ENCODE measurements at regions not wholly inside any gene's neighbourhood (a gene's known extent, or its start where the extent isn't known, plus 50 kb on each side); places are given as distances from the start of the nearest gene placed in this dataset.
"Not testable (repeated sequence)": the region's sequence is repeated elsewhere in the genome, so short reads cannot be mapped to it uniquely, and the experiment has no call there.

DNA sequence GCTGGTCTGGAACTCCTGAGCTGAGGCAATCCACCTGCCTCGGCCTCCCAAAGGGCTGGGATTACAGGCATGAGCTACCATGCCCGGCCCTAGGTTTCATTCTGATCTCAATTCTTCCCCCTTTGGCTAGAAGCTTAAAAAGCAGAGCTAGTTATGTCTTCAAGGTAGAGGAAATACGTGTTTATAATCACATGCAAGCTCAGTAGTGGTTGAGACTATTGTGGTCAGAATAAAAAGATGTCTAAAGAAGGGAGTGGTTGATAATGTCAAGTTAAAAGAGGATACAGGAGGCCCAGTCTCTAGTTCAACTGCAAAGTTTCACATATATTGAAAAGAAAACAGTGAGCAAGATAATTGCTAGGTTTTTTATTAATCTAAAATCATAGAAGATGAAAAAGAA is 807.8 kb upstream of the ACVR2A start:
- no peak for DNase-seq

DNA sequence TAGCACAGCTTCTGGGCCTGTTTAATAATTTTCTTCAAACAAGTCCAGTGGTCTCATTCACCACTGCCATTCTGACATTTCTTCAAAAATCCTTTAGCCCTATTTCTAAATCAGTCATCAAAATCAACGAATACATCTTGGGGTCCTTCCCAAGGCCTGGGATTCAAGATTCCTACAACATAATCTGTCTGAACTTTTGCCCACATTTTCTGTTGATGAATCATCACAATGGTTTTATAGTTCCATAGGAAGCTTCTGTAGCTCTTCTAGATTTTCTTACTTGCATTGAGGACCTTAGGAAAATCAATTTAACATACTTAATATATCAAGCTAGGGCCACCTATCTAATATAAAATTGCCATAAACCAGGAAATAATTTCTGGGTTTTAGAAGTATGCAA is 811.8 kb upstream of the ACVR2A start:
- no peak for DNase-seq

DNA sequence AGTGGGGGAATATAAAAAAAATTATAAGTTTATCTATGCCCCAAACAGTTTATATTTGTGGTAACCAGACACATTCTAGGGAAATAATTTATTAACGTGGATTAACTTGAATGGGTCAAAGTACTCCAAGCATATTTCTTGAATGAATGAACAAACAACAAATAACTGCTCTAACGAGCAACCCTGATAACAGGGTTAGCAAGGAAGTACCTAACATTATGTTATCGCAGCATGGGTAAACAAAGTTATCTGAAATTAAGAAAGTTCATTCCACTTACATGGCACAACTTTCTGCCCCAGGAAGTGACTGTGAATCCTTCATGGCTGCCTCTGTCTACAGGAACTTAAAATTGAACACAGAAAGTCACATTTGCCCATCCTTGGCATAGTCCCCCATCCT is 812.9 kb upstream of the ACVR2A start:
- no peak for DNase-seq

DNA sequence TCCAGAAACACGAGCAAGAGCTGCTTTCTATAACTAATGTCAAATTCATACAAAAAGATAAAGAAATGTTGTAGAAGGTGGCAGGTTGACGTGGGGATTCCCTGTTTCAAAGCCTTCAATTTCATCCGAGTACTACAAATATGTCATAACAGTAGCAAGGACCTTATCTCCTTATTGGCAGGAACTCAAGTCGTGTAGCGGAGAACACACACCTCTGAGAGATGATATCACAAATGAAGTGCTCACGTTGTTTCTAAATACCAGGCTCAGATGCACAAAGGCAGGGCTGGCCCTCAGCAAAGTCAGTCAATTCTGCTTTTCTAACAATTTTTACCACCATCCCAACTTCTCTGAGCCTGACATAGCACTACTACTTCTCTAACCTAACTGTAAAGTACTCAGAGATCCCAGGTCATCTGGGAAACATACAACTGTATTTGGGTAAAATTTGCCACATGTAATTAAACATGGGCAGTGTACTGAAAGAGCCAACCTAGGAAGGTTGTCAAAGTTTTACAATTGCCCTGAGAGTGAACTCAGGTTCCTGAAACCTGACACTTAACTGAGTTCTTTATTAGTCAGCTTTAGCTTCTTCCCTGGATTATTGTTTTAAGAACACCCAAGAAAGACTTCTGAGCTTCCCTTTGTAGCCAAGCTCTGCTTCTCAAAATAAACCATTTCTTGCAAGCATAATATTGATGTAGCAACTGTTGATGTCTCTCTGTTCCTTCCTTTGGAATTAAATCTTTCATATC is 813.7 kb upstream of the ACVR2A start:
- DNase-seq: no peak

DNA sequence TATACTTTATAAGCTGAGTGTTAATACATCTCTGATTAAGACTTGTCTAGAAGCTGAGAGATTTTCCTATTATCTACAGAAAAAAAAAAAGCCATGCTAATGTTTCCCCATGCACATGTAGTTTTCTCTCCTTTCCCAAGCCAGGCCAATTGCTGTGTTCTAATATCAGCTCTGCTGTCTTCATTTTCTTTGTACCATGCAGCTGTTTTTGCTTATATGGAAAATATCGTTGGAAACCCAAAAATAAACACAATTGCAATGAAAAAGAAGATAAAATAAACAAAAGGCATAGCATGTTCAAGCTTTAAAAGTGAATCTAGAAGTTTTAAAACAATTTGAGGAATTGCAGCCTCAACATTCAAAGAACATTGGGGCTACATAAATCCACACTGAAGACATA is 817.4 kb upstream of the ACVR2A start:
- DNase-seq: no peak

DNA sequence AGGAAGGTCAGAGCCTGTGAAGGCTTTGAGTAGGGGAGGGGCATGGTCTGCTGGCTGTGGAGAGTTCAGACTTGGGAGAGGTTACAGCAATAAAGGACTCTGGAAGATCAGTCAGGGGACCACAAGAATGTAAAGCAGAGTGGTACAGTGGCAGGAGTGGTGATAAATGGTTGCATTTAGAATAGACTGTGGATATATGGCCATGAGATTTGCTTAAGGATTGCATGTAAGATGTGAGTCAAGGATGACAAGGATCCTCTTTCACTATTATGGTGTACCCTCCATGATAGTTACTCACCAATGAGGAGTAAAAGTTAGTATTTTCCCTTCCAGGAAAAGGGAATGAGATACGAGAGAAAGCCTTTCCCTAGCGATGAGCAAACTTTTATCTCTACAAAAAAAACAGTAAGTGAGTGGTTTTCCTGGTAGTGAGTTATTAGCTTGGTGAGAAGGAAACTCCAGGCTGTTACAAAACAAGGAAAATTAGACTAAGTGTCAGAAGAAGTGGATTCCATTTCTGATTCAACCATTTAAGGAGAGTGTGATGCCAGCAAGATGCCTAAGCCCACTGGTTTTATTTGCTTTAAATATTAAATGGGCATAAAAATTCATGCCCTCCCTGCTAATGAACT is 818.0 kb upstream of the ACVR2A start:
- DNase-seq: no peak

DNA sequence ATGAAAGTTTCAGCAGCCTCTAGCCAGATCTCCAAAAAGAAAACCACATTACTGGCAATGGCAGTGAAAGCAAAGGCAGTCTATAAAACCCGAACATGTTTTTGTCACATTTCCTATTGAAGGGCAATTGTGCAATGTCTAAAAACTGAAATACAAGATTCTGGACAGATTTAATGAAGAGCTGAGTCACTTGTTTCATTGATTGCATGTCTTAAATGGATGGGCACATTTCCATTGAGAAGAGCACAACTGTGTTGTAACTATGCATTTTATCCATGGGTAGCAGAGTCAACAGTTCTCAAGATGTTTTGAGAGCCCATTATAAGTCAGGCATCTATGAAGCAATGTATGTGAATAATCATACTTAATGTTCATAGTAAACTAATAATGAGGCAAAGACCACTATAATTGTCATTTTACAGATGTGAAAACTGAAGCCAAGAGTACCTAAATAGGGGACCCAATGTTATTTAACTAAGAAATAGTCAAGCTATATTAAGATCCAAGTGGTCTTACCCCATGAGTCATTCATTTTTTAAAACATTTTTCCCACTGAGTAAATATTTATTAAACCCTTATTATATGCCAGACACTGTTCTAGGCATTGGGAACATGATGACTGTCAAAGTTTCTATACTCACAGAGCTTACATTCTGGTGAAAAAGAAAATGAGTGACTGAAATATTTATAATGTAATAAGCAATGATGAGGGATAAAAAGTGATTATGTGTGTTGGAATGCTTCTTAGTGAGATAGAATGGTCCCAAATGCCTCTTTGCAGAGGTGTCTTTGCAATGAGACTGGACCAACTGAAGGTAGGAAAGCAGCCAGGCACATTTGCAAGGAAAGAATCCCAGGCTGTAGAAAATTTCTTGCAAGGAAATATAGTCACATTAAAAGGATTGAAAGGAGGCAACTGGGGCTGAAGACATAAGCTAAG is 818.9 kb upstream of the ACVR2A start:
- no peak for DNase-seq

DNA sequence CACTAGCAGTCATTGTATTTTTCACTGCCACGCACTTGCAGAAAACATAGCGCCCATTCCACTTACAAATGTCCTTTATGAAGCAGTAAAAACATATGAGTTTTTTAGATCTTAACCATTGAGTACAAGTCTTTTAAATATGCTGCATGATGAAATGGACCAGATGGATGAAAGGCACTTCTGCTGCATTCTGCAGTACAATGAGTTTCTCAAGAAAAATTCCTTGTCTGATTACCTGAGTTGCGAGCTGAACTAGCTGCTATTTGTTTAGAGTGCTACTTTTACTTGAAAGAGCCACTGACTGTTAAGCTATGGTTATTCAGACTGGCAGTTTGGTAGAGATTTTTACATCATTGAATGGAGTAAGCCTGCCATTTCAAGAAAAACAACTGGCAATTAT is 825.5 kb upstream of the ACVR2A start:
- no peak for DNase-seq

DNA sequence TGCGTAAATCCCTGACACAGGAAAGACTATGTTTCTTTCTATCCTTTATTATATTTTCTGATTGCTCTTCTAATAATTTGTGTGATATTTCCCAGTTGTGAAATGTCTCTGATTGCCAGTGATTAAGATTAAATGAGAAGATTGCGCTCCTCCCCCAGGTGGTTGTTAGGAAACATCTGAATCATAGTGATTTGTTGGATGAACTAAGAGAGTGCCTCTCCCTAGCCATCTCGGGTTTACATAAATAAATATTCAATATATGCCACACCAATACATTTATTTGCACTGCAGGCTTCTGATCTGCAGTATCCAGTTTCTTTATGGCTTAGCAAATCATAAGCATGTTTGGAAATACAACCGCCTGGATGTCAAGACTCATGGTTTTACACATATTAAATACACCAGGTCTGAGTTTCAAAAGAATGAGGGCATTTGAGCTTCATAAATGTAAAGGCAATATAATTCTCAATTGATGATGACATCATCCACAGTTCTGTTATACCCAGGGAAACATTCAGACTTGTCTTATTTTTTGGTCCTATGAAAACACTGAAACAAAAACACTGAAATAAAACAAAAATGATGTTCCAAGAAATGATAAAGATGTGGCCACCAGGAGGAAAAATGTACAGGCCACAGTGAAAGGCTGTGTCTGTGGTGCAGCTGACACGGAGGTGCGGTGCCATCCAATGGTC is 826.7 kb upstream of the ACVR2A start:
- DNase-seq: no peak

DNA sequence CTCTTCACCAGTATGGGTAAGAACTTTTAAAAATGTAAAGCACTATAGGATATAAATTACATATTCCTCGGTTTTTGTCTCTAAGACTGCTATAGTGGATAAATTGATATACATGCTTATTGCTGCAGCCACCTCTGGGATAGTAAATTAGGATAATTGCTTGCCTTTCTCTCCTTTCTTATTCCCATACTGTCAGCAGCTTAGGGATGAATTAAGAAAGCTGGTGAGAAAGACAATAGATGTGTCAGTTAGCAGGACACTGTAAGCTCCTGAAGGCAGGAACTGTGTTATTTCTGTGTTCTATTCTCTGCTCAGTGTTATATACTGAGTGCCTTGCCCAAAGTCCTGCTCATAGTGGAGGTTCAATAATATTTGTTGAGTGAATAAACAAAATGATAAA is 828.6 kb upstream of the ACVR2A start:
- DNase-seq: no peak

DNA sequence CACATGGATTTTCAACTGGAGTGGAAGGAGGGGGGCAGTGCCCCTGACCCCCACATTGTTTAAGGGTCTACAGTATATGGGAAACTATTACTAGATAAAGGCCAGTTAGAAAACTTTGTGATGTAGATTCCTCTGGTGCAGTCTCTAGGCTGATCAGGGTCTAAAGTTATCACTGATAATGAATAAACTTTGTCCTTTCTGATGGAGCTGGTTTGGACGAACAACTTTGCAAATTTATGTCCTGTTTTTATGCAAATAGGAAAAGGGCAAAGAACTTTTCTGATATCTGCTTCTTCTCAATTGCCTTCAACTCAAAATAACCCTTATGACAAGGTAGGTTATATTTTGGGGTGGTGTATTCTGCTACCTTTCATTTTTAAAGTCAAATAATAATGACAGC is 829.2 kb upstream of the ACVR2A start:
- no peak for DNase-seq

DNA sequence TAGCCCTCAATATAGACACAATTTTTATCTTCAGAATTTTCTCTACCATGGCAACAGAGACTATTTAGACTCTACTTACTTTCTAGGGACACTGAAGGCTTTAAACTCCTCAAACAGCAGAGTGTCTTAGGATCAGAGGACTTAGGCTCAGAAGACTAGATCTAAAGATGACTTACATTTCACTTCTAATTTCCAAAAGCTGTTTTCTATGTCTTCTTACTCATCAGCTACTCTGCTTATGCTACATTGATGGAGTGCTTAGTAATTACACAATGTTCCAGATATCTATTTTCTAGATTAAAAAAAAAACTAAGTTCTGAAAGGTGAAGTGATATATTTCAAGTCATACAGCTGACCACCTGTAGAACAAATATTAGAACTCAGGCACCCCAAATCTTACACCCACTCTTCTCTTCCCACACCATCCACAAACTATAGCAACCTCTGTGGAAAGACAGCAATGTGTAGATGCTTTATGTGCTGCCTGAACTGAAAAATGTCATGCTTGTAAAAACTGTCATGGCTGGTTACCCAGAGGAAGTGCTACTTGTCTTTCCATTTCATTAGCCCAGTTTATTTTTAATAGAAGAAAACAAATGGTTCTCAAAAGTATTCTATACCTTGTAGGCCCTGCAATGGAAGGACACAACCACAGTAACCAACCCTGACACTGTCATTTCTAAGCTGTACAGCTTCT is 831.0 kb upstream of the ACVR2A start:
- DNase-seq: no peak

DNA sequence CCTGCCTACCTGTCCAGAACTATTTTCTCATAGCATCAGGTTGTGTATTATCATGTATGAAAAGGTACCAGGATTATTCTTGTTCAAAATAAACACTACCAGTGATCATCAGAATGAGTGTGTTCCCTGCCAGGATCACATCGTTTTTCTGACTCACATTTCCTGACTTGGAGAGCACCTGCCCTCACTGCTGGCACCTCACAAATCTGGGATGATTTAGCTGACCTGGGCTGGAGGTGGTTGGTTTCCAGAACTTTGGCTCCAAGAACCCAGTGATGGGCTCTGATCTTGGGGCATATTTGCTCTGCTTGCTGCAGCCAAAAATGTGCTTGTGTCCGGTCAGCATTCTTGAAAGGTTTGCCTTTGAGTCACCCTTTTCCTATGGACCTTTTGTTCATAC is 836.3 kb upstream of the ACVR2A start:
- no peak for DNase-seq

DNA sequence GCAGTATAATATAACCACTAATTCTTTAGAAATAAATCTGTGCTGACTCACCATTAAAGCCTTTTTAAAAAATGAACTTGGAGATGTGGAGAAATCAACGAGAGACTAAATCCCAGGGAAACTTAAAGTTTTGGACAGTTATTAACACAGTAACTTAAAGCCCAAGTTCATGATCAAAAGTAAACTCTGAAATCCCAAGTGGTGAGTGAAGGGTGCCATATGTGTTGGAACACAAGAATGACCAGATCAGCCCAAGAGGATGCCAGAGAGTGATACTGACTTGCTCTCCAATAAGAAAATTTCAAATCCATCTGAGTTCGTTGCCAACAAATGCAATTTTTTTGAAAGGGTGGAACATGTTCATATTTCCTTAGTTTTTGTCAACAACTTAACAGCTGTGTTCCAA is 838.1 kb upstream of the ACVR2A start:
- no peak for DNase-seq

DNA sequence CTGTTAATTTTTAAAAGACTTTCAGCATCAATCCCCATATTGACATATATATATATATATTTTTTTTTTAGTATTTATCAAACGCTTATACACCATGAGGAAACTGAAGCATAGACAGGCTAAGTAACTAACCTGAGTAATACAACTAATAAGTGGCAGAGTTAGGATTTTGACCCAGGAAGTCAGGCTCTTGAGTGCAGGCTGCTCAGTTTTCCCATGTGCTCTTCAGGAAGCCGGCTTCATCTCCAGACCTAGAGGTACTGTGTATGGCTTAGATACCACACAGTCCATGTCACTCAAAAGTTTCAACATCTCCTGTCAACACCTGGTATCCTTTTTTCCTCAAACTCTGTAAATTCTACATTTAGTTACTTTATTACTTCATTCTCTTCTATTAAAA is 841.7 kb upstream of the ACVR2A start:
- DNase-seq: no peak

DNA sequence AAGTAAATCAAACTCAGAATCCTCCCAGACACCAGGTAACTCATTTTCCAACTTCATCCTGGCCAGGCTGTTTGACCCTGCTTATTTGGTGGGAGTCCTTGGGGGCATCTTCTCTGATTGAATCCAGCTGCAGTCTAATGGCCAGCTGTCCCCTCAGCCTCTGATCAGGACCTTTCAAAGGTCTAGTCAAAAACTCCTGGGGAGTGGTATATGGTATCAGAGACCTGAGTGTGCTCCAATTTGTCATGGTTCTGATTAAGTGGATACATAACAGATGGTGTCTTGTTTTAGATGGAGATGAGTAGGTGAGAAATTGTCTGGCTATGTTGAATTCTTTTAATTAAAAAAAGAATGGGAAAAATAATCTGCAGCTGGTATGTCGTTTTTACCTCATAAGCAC is 842.6 kb upstream of the ACVR2A start:
- DNase-seq: no peak

DNA sequence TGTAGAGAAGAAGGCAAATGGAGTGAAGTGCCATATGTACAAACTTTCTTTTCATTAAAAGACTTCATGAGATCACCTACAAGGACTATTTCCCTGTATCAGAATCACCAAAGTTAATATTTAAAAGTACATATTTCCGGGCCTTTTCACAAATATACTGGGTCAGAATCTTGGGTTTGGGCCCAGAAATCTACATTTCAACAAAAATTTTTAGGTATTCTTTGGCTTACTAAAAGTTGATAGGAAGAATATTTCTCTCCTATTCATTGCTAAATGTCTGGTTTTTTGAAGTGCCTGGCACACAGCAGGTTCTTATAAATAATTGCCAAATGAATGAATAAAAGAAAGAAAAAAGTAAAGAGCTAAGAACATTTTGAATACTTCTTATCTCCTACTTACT is 843.8 kb upstream of the ACVR2A start:
- DNase-seq: no peak

DNA sequence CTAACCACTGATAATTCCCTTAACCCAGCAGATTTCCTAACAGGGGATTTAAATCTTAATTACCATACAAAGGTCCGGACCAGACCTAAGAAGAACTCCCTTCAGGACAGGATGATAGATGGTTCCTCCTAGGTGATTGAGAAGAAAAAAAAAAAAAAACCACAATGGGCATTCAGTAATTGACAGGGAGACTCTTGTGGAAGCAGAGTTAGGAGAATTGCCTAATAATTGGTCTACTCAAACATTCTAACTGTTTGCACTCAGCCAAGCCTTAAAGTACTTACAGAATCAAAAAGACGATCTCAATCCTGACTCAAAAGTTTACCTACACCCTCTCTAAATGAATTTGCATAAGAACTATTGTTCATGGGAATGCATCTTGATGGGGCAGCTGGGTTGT is 844.7 kb upstream of the ACVR2A start:
- DNase-seq: not testable (repeated sequence)

DNA sequence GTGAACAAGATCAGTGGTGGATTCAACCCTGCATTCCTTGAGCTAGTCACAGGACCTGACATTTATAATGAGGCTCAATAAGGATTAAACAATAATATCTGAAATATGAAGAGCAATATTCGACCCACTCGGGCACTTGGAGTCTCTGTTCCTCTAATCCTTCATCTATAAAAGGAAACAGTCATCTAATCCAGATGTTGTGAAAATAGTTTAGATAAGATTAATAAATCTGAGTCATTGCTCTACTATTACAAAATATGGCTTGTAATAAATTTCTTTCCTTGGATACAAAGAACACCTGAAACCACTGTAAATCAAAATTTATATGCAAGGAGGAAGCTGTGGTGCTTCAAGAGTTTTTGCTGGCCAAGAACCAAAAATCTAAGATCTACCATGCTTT is 846.9 kb upstream of the ACVR2A start:
- DNase-seq: no peak

DNA sequence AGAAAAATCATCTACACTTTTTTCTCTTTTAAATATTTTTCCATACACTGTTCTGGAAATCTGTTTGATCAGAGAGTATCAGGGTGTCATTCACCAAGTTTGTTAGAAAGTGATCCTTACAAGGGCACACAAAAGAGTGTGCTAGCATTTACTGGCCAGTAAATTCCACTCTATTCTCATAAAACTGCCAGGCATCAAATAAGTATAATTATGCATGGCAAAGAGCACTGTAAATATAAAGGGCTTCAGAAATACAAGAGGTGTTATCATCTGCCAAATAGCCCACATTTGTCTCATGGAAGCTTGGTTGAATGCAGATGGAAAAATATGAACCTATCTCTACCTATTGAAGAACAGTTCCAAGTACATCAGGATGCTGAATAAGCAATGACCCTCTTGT is 847.3 kb upstream of the ACVR2A start:
- DNase-seq: no peak

DNA sequence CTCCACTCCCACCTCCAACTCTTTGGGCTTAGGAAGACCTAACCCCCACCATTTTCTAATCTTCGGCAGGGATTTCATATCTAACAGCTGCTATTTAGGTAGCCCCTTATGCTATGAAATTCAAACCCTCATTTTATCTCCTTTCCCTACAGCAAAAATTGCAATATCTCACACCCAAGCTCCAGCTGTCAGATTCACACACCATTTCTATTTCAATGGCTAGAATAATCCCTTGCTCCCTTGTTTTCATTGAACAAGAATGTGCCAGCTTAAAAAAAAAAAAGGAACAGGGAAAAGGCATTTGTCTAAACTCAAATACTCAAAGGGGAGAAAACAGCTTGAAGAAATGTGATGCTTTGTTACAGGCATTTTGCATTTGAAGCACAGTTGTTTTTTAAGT is 850.6 kb upstream of the ACVR2A start:
- DNase-seq: no peak

DNA sequence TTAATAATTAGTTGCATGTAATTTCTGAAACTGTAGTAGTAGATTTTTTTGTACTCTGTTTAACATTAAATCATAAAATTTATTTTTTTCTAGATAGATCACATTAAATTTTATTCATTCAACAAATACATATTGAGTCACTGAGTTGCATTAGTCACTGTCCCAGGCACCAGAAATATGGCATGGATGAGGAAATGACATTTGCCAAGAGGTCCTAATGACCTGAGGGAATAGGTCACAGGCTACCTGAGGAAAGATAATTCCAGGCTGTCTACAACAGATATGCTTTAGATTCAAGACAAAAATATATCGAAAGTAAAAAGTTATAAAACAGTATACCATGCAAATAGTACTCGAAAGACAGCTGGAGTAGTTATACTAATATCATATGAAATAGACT is 852.4 kb upstream of the ACVR2A start:
- no peak for DNase-seq

DNA sequence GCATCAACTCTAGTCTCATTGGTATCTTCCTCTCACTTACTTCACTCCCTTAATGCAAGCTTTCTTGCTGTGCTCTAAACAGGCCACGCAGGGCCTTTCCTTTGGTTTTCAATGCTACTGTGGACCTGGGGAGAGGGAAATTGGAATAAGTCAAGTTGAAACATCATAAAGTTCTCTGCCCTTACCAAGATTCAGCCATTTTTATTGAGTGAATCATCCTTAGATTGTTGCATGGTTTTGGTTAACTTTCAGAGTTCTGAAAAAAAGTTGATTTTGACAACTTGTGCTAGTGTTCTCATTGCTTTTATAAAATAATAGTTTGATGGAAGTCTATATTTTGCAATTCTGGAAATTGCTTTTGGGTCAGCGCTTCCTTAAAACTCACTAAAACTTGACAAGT is 852.8 kb upstream of the ACVR2A start:
- DNase-seq: no peak

Measured in activated gamma-delta T cell treated with Interleukin-2 at 50 U/mL for 16 hours (primary cell).